Prostate gland (tissue), 2 donors: ENCODE measurements at regions not wholly inside any gene's neighbourhood (a gene's known extent, or its start where the extent isn't known, plus 50 kb on each side); places are given as distances from the start of the nearest gene placed in this dataset.

Experiments used
- DNase-seq: peaks from one replicate; pipeline ENCODE4 v3.0.0-alpha.2; 2019; ENCODE audit warnings: low spot score
- H3K27ac ChIP-seq, 2 donors: fragments of 200-600 bp; sonication (generic); 2 replicates each; pipeline ENCODE4 v1.5.1; 2017 to 2019
- H3K27me3 ChIP-seq: fragments of 200-600 bp; sonication (generic); replicated peaks from 2 replicates; pipeline ENCODE4 v1.5.1; 2019; ENCODE audit not compliant: insufficient read depth
- H3K36me3 ChIP-seq, 2 donors: fragments of 200-600 bp; sonication (generic); 1 replicate in 1 of 2; 2 replicates in 1 of 2; pipeline versions ENCODE4 v1.5.1 to v1.8.1; 2017 to 2019
- H3K4me1 ChIP-seq: fragments of 200-600 bp; sonication (generic); replicated peaks from 2 replicates; pipeline ENCODE4 v1.5.1; 2019
- H3K4me3 ChIP-seq, 2 donors: fragments of 200-600 bp; sonication (generic); 2 replicates each; pipeline ENCODE4 v1.5.1; 2017 to 2019
- H3K9me3 ChIP-seq: fragments of 200-600 bp; sonication (generic); 2 replicates; pipeline ENCODE4 v1.5.1; 2017
- CTCF ChIP-seq, 4 experiments: fragments of 200-600 bp in 2 of 4; fragments of 450-650 bp in 2 of 4; sonication (generic) in 2 of 4; IDR thresholded peaks; 1 replicate in 3 of 4; 2 replicates in 1 of 4; pipeline ENCODE4 v1.5.1; 2016 to 2019; ENCODE audit warnings: antibody characterized with exemption in 4 of 4, mild to moderate bottlenecking in 2 of 4, moderate library complexity in 2 of 4
- POLR2A ChIP-seq: fragments of 450-650 bp; IDR thresholded peaks from one replicate; pipeline ENCODE4 v1.6.1; 2016; ENCODE audit warnings: antibody characterized with exemption, mild to moderate bottlenecking
- POLR2AphosphoS5 ChIP-seq: sonication (generic); formaldehyde crosslinking; IDR thresholded peaks from one replicate; pipeline ENCODE4 v1.6.1; 2017; ENCODE audit warnings: antibody characterized with exemption
- WGBS: methylation state at CpG from one replicate; pipeline ENCODE4 v1.1.5; 2018; 5-methylcytosine and 5-hydroxymethylcytosine counted together
- intact Hi-C: fragments of 100-400 bp; cut with DNase I; formaldehyde crosslinking; loops from one replicate; pipeline ENCODE4 v1.14.2; 2022

DNA sequence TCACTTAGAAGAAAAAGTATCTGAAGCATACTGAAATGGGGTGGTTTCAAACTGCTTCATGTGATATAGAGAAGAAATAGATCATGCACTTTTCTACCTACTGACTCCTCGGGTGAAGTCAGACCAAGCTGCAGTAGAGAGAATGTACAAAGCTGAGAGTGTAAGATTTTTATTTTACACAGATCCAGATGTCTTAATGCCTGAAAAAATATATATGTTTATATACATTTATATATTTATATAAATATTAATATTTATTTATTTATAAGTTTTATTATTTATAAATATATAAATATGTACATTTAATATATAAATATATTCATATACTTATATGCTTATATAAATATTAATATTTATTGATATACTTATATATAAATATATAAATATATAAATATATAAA is 171.9 kb upstream of the SPOCK3 start:
- intact Hi-C loops = no loop called here
- no peak overlapping the region for H3K27ac ChIP-seq
- H3K36me3 ChIP-seq = no peaks in the 10 kb centered on the region
- no peaks in the 10 kb centered on the region for H3K9me3 ChIP-seq
- H3K4me3 ChIP-seq = no peak overlapping the region
- TF ChIP-seq CTCF (IDR thresholded peaks at IDR 0.05) = no peak
- TF ChIP-seq POLR2AphosphoS5 = no peak
- TF ChIP-seq POLR2A = no peak
- no peaks in the 10 kb centered on the region for H3K27me3 ChIP-seq
- H3K4me1 ChIP-seq = no peaks in the 10 kb centered on the region
- no peak for DNase-seq
- 95% methylated on average over 1 of the region's 1 CpG for WGBS

DNA sequence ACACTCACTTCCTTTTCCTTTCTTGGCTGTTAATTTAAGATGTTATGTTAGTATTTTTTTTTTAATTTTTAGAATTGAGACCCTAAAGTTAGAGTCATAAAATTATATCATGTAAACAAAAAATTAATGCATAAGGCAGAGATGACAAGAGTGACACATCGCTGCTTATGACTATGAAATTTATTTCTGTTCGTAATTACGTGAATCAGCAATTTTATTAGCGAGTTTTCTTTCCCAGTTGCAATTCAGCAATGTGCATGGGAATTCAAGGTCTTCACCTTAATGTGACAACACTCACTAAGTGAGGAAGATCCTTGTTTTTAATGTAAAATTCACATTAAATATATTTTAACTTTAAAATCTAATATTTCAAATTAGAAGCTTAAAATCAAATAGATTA is 181.2 kb upstream of the SPOCK3 start:
- TF ChIP-seq POLR2AphosphoS5 (no peak), CTCF (IDR thresholded peaks at IDR 0.05) (no peak), POLR2A (no peak)
- Histone ChIP-seq H3K27ac (no peak overlapping the region), H3K4me1 (no peaks in the 10 kb centered on the region), H3K27me3 (no peaks in the 10 kb centered on the region), H3K36me3 (no peaks in the 10 kb centered on the region), H3K4me3 (no peak overlapping the region), H3K9me3 (no peaks in the 10 kb centered on the region)
- 92% methylated on average over 4 of the region's 4 CpGs for WGBS
- intact Hi-C loops = no loop called here
- no peak for DNase-seq

DNA sequence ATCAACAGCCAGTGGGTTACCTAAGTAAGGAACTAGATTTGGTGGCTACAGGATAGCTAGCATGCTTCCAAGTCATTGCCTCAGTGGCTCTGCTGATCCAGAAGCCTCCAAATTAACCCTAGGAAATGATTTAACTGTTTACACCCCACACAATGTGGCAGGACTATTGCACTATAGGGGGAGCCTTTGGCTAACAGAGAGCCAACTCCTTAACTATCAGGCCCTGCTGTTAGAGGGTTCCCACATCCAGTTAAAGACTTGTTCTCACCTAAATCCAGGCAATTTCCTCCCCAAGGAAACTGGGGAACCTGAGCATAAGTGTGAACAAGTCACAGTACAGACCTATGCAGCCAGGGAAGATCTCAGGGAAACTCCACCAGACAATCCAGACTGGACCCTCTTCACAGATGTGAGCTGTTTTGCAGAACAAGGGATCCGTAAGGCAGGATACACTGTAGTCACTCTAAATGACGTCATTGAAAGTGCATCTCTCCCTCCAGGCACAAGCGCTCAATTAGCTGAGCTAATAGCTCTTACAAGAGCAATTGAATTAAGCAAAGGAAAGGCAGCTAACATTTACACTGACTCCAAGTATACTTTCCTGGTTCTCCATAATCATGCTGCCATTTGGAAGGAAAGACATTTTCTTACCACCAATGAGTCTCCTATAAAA is 185.3 kb upstream of the SPOCK3 start:
- H3K27ac ChIP-seq = no peak overlapping the region
- 80% methylated on average over 3 of the region's 3 CpGs for WGBS
- no peaks in the 10 kb centered on the region for H3K27me3 ChIP-seq
- H3K36me3 ChIP-seq = no peaks in the 10 kb centered on the region
- intact Hi-C loops = no loop called here
- no peak overlapping the region for H3K4me3 ChIP-seq
- no peak for TF ChIP-seq CTCF (IDR thresholded peaks at IDR 0.05)
- no peak for TF ChIP-seq POLR2AphosphoS5
- TF ChIP-seq POLR2A = no peak
- no peak for DNase-seq
- no peaks in the 10 kb centered on the region for H3K4me1 ChIP-seq
- H3K9me3 ChIP-seq = no peaks in the 10 kb centered on the region

DNA sequence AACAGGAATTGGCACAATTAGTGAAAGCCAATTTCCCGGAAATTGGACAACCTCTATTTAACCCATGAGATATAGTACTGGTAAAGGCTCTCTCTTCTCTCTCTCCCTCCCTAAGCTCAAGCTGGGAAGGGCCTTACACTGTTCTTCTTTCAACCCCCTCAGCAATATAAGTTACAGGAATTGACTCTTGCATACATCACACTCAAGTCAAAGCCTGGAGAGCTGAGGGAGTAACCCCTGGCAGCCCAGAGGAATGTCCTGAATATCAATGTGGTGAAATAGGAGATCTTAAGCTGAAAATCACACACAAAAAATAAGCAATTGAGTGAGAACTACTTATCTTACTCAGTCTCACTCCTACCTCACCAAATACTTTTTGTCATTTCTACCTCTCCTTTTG is 186.9 kb upstream of the SPOCK3 start:
- no peak overlapping the region for H3K27ac ChIP-seq

More for the DNA sequence above, 186.9 kb upstream of the SPOCK3 start:
- Histone ChIP-seq H3K36me3 (no peaks in the 10 kb centered on the region), H3K4me1 (no peaks in the 10 kb centered on the region), H3K4me3 (no peak overlapping the region), H3K9me3 (no peaks in the 10 kb centered on the region), H3K27me3 (no peaks in the 10 kb centered on the region)
- WGBS = 44% methylated on average over 1 of the region's 1 CpG
- intact Hi-C loops = no loop called here
- TF ChIP-seq POLR2A (no peak), POLR2AphosphoS5 (no peak), CTCF (IDR thresholded peaks at IDR 0.05) (no peak)
- DNase-seq = no peak
